PC-3 (cell line): ENCODE measurements at regions not wholly inside any gene's neighbourhood (a gene's known extent, or its start where the extent isn't known, plus 50 kb on each side); places are given as distances from the start of the nearest gene placed in this dataset.

Experiments
- ATAC-seq: fragments of 200-7000 bp; cut with Tn5 transposase; 2 replicates; pipeline ENCODE4 v1.9.1; 2020; ENCODE audit warnings: mild to moderate bottlenecking, moderate library complexity
- BruUV-seq: library from RNA; stranded (reverse); fragments of 400-500 nt; replicated peaks from 2 replicates; lab custom pipeline; 2021; lab: Mats Ljungman, UMichigan
- CTCF ChIA-PET: fragments of 300-600 bp; sonication (Branson Sonifier 250); formaldehyde crosslinking; loops from one replicate; lab custom pipeline; 2022; ENCODE audit warnings: antibody characterized with exemption; lab: Charles Lee
- POLR2A ChIA-PET: fragments of 300-600 bp; sonication (Branson Sonifier 250); formaldehyde crosslinking; loops from one replicate; lab custom pipeline; 2022; ENCODE audit warnings: antibody characterized with exemption; ENCODE audit not compliant: unreplicated experiment; lab: Charles Lee
- DNase-seq: peaks from one replicate; pipeline ENCODE4 v3.0.0-alpha.2; 2015
- H2AFZ ChIP-seq: fragments of 300-600 bp; sonication (generic); 2 replicates; pipeline ENCODE4 v1.6.0; 2016; ENCODE audit warnings: antibody characterized with exemption, low read length
- H3F3A ChIP-seq: fragments of 300-600 bp; sonication (generic); one replicate; pipeline ENCODE4 v1.6.0; 2017; ENCODE audit warnings: antibody characterized with exemption, low read length, control low read depth, mild to moderate bottlenecking; ENCODE audit not compliant: unreplicated experiment
- H3K27ac ChIP-seq: fragments of 300-600 bp; sonication (generic); 2 replicates; pipeline ENCODE4 v1.5.1; 2016; ENCODE audit warnings: mild to moderate bottlenecking, low read length
- H3K27me3 ChIP-seq: fragments of 300-600 bp; sonication (generic); 2 replicates; pipeline ENCODE4 v1.6.1; 2016; ENCODE audit warnings: low read length, mixed read lengths
- H3K36me3 ChIP-seq: fragments of 300-600 bp; sonication (generic); 2 replicates; pipeline ENCODE4 v1.6.1; 2016; ENCODE audit warnings: low read depth, mixed run types, low read length, mixed read lengths
- H3K4me1 ChIP-seq: fragments of 300-600 bp; sonication (generic); 2 replicates; pipeline ENCODE4 v1.5.1; 2016; ENCODE audit warnings: low read length; ENCODE audit not compliant: insufficient read depth
- H3K4me2 ChIP-seq: fragments of 300-600 bp; sonication (generic); 2 replicates; pipeline ENCODE4 v1.6.0; 2016; ENCODE audit warnings: low read length
- H3K4me3 ChIP-seq: fragments of 300-600 bp; sonication (generic); 2 replicates; pipeline ENCODE4 v1.5.1; 2016; ENCODE audit warnings: mild to moderate bottlenecking, low read length, mixed read lengths
- H3K79me2 ChIP-seq: fragments of 300-600 bp; sonication (generic); 2 replicates; pipeline ENCODE4 v1.6.1; 2017; ENCODE audit warnings: low read length, mixed read lengths
- H3K9ac ChIP-seq: fragments of 300-600 bp; sonication (generic); 2 replicates; pipeline ENCODE4 v1.6.0; 2016; ENCODE audit warnings: mild to moderate bottlenecking, low read length
- H3K9me2 ChIP-seq: fragments of 300-600 bp; sonication (generic); replicated peaks from 2 replicates; pipeline ENCODE4 v1.6.1; 2016; ENCODE audit warnings: mixed run types, low read length, mixed read lengths
- H3K9me3 ChIP-seq: fragments of 300-600 bp; sonication (generic); 2 replicates; pipeline ENCODE4 v1.6.1; 2016; ENCODE audit warnings: low read length, mixed read lengths
- H4K20me1 ChIP-seq: fragments of 300-600 bp; sonication (generic); 2 replicates; pipeline ENCODE4 v1.6.1; 2016; ENCODE audit warnings: low read length, mixed read lengths
- CTCF ChIP-seq: fragments of 300-600 bp; sonication (generic); conservative IDR thresholded peaks from 2 replicates; pipeline ENCODE4 v1.5.1; 2017; ENCODE audit warnings: antibody characterized with exemption, low read depth, mild to moderate bottlenecking, low read length
- EZH2 ChIP-seq: fragments of 300-600 bp; sonication (generic); IDR thresholded peaks from one replicate; pipeline ENCODE4 v1.6.1; 2017; ENCODE audit warnings: antibody characterized with exemption, mild to moderate bottlenecking, low read length; ENCODE audit not compliant: unreplicated experiment
- EZH2phosphoT487 ChIP-seq: fragments of 300-600 bp; sonication (generic); IDR thresholded peaks from 2 replicates; pipeline ENCODE4 v1.6.1; 2018; ENCODE audit warnings: mild to moderate bottlenecking, antibody characterized with exemption, low read length, borderline replicate concordance
- intact Hi-C: fragments of 100-400 bp; cut with micrococcal nuclease; formaldehyde crosslinking; loops from 2 replicates; pipeline ENCODE4 v1.9.0; 2023

GRCh38 chr1:30176477-30176876 is 546.9 kb downstream of the MATN1 start:
- DNase-seq (no peak), ATAC-seq (no peak)
- no peak for TF ChIP-seq CTCF
- no peak for TF ChIP-seq EZH2
- no peak for TF ChIP-seq EZH2phosphoT487
- H3K79me2 ChIP-seq = no peaks in the 10 kb centered on the region
- no peaks in the 10 kb centered on the region for H3K9me2 ChIP-seq
- BruUV-seq = no TSS peak
- peaks cover 26% of the 10 kb centered on the region for H3K27me3 ChIP-seq
- H3F3A ChIP-seq = no peaks in the 10 kb centered on the region
- H3K4me1 ChIP-seq = no peaks in the 10 kb centered on the region
- POLR2A ChIA-PET = no interaction called here
- no peaks in the 10 kb centered on the region for H3K9me3 ChIP-seq
- H3K9ac ChIP-seq = no peak overlapping the region
- H3K36me3 ChIP-seq = no peaks in the 10 kb centered on the region
- H3K4me3 ChIP-seq = no peak overlapping the region
- H3K27ac ChIP-seq = no peak overlapping the region
- H2AFZ ChIP-seq = no peak overlapping the region
- H4K20me1 ChIP-seq = no peaks in the 10 kb centered on the region
- intact Hi-C loops = no loop called here
- H3K4me2 ChIP-seq = no peak overlapping the region
- CTCF ChIA-PET = no interaction called here

- Histone ChIP-seq H3K9ac (no peak overlapping the region), H3K4me3 (no peak overlapping the region), H3K79me2 (no peaks in the 10 kb centered on the region), H3K9me3 (no peaks in the 10 kb centered on the region), H3K4me1 (no peaks in the 10 kb centered on the region), H3K27me3 (peaks cover 16% of the 10 kb centered on the region), H3K4me2 (no peak overlapping the region), H4K20me1 (no peaks in the 10 kb centered on the region), H3K27ac (no peak overlapping the region), H2AFZ (no peak overlapping the region), H3K36me3 (no peaks in the 10 kb centered on the region), H3F3A (no peaks in the 10 kb centered on the region), H3K9me2 (no peaks in the 10 kb centered on the region)
- intact Hi-C loops = no loop called here
- BruUV-seq = no TSS peak
- no peak for ATAC-seq
- TF ChIP-seq CTCF (no peak), EZH2phosphoT487 (no peak), EZH2 (no peak)
- DNase-seq = no peak
- ChIA-PET CTCF (no interaction called here), POLR2A (no interaction called here)
These were observed 548.9 kb downstream of the MATN1 start for GRCh38 chr1:30174499-30174898.

- intact Hi-C loops = no loop called here
- ChIA-PET POLR2A (no interaction called here), CTCF (no interaction called here)
- TF ChIP-seq CTCF (no peak), EZH2 (no peak), EZH2phosphoT487 (no peak)
- H3K27me3 ChIP-seq = peaks cover 18% of the 10 kb centered on the region
- no TSS peak for BruUV-seq
- no peak for DNase-seq
- ATAC-seq = no peak
- no peaks in the 10 kb centered on the region for H3K4me1 ChIP-seq
- H4K20me1 ChIP-seq = no peaks in the 10 kb centered on the region
- H3K4me3 ChIP-seq = no peak overlapping the region
- H2AFZ ChIP-seq = no peak overlapping the region
- H3K36me3 ChIP-seq = no peaks in the 10 kb centered on the region
- H3K9me2 ChIP-seq = no peaks in the 10 kb centered on the region
- H3K9ac ChIP-seq = no peak overlapping the region
- no peak overlapping the region for H3K27ac ChIP-seq
- H3F3A ChIP-seq = no peaks in the 10 kb centered on the region
- no peaks in the 10 kb centered on the region for H3K9me3 ChIP-seq
- H3K4me2 ChIP-seq = no peak overlapping the region
- no peaks in the 10 kb centered on the region for H3K79me2 ChIP-seq
These were observed 549.8 kb downstream of the MATN1 start for GRCh38 chr1:30173560-30173959.
